ENCODE measurements at regions not wholly inside any gene's neighbourhood (a gene's known extent, or its start where the extent isn't known, plus 50 kb on each side); places are given as distances from the start of the nearest gene placed in this dataset.

DNA sequence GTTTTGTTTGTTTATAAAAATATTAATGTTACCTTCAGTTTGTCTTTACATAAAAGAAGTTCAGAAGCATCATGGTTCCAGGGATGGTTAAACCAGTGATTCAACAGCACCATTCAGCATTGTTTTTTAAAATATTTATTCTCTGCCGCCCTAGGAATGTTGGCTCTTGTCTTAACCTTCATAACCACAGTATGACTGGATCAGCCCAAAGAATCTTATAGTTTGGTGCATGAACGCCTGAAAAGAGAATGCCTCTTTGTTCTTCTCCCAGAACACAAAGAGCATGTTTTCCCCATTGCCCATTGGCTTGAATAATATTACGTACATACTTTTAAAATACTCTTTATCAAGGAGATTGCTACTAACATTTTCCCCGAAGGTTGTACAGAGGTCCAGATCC, 413.4 kb downstream of the ANXA1 start:
- TF ChIP-seq, protein P1, sequence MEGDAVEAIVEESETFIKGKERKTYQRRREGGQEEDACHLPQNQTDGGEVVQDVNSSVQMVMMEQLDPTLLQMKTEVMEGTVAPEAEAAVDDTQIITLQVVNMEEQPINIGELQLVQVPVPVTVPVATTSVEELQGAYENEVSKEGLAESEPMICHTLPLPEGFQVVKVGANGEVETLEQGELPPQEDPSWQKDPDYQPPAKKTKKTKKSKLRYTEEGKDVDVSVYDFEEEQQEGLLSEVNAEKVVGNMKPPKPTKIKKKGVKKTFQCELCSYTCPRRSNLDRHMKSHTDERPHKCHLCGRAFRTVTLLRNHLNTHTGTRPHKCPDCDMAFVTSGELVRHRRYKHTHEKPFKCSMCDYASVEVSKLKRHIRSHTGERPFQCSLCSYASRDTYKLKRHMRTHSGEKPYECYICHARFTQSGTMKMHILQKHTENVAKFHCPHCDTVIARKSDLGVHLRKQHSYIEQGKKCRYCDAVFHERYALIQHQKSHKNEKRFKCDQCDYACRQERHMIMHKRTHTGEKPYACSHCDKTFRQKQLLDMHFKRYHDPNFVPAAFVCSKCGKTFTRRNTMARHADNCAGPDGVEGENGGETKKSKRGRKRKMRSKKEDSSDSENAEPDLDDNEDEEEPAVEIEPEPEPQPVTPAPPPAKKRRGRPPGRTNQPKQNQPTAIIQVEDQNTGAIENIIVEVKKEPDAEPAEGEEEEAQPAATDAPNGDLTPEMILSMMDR (IDR thresholded peaks at IDR 0.05), result no peak
- TF ChIP-seq EZH2 (IDR thresholded peaks at IDR 0.05; ENCODE audit: borderline replicate concordance, insufficient read depth, low read depth, low read length, poor library complexity, severe bottlenecking), result no peak
